IMR-90 (cell line): ENCODE measurements at regions not wholly inside any gene's neighbourhood (a gene's known extent, or its start where the extent isn't known, plus 50 kb on each side); places are given as distances from the start of the nearest gene placed in this dataset.

Experiments
- ATAC-seq: fragments of 200-7000 bp; cut with Tn5 transposase; 2 replicates; pipeline ENCODE4 v1.9.1; 2020; ENCODE audit warnings: low read depth, mild to moderate bottlenecking, moderate library complexity
- BruUV-seq: library from RNA; stranded (reverse); fragments of 400-500 nt; replicated peaks from 2 replicates; lab custom pipeline; 2021; lab: Mats Ljungman, UMichigan
- CTCF ChIA-PET: fragments of 300-600 bp; formaldehyde crosslinking; extraction: SDS; loops from one replicate; lab custom pipeline; 2021; ENCODE audit warnings: antibody characterized with exemption; lab: Yijun Ruan, JAX
- POLR2A ChIA-PET: fragments of 300-600 bp; sonication (Branson Sonifier 250); formaldehyde crosslinking; loops from one replicate; lab custom pipeline; 2022; ENCODE audit warnings: antibody characterized with exemption; ENCODE audit not compliant: unreplicated experiment; lab: Charles Lee
- DNase-seq: peaks from one replicate; pipeline ENCODE4 v3.0.0; 2013
- H2AFZ ChIP-seq: replicated peaks from 2 replicates; pipeline ENCODE3; 2013; ENCODE audit warnings: low read length, mild to moderate bottlenecking; ENCODE audit not compliant: poor library complexity
- H2AK5ac ChIP-seq: 2 replicates; pipeline ENCODE4 v1.6.1; 2013; ENCODE audit warnings: low read depth, low read length, inconsistent platforms
- H2AK9ac ChIP-seq: replicated peaks from 2 replicates; pipeline ENCODE3; 2013; ENCODE audit warnings: mild to moderate bottlenecking, low read depth, low read length, moderate library complexity; ENCODE audit not compliant: poor library complexity
- H2BK120ac ChIP-seq: 2 replicates; pipeline ENCODE4 v1.6.1; 2013; ENCODE audit warnings: low read depth, low read length, inconsistent platforms
- H2BK15ac ChIP-seq: 3 replicates; pipeline ENCODE4 v1.6.1; 2013; ENCODE audit warnings: low read depth, low read length, inconsistent platforms
- H2BK20ac ChIP-seq: 2 replicates; pipeline ENCODE4 v1.6.1; 2013; ENCODE audit warnings: low read depth, mild to moderate bottlenecking, inconsistent platforms, low read length, moderate library complexity
- H2BK5ac ChIP-seq: 2 replicates; pipeline ENCODE4 v1.6.1; 2013; ENCODE audit warnings: mild to moderate bottlenecking, low read depth, low read length, inconsistent platforms; ENCODE audit not compliant: poor library complexity, severe bottlenecking
- H3K14ac ChIP-seq: replicated peaks from 2 replicates; pipeline ENCODE4 v1.6.1; 2013; ENCODE audit warnings: low read depth, low read length, inconsistent platforms
- H3K18ac ChIP-seq: 2 replicates; pipeline ENCODE4 v1.6.1; 2013; ENCODE audit warnings: low read depth, low read length, control low read depth
- H3K23ac ChIP-seq: 2 replicates; pipeline ENCODE4 v1.6.1; 2013; ENCODE audit warnings: low read depth, low read length, inconsistent platforms
- H3K27ac ChIP-seq: 2 replicates; pipeline ENCODE4 v1.5.1; 2013; ENCODE audit warnings: mild to moderate bottlenecking, control low read depth, low read length; ENCODE audit not compliant: insufficient read depth
- H3K27me3 ChIP-seq: 2 replicates; pipeline ENCODE4 v1.6.1; 2013; ENCODE audit warnings: low read length; ENCODE audit not compliant: control insufficient read depth, insufficient read depth
- H3K36me3 ChIP-seq: 2 replicates; pipeline ENCODE4 v1.6.1; 2013; ENCODE audit warnings: low read length, mixed read lengths; ENCODE audit not compliant: control insufficient read depth, insufficient read depth
- H3K4ac ChIP-seq: 2 replicates; pipeline ENCODE4 v1.6.1; 2013; ENCODE audit warnings: low read depth, low read length, inconsistent platforms
- H3K4me1 ChIP-seq: 2 replicates; pipeline ENCODE4 v1.6.1; 2013; ENCODE audit warnings: low read length, mixed read lengths; ENCODE audit not compliant: control insufficient read depth, insufficient read depth
- H3K4me2 ChIP-seq: 2 replicates; pipeline ENCODE4 v1.6.1; 2013; ENCODE audit warnings: low read depth, mild to moderate bottlenecking, control low read depth, low read length, moderate library complexity
- H3K4me3 ChIP-seq: 2 replicates; pipeline ENCODE4 v1.5.1; 2013; ENCODE audit warnings: low read depth, mild to moderate bottlenecking, control low read depth, low read length, moderate library complexity; ENCODE audit not compliant: insufficient read depth
- H3K56ac ChIP-seq: 2 replicates; pipeline ENCODE4 v1.6.1; 2013; ENCODE audit warnings: low read length, inconsistent platforms; ENCODE audit not compliant: insufficient read depth; ENCODE audit errors: extremely low read depth
- H3K79me1 ChIP-seq, 2 experiments: 2 replicates each; pipeline ENCODE4 v1.6.1; 2013; ENCODE audit warnings: low read length in 2 of 2, inconsistent platforms in 1 of 2, low read depth in 1 of 2
- H3K9ac ChIP-seq: 2 replicates; pipeline ENCODE4 v1.6.1; 2013; ENCODE audit warnings: low read depth, low read length, control low read depth
- H3K9me1 ChIP-seq: 2 replicates; pipeline ENCODE4 v1.6.1; 2013; ENCODE audit warnings: low read length, inconsistent platforms; ENCODE audit not compliant: insufficient read depth
- H3K9me3 ChIP-seq: 2 replicates; pipeline ENCODE4 v1.6.1; 2013; ENCODE audit warnings: low read length; ENCODE audit not compliant: control insufficient read depth, insufficient read depth
- H4K20me1 ChIP-seq: 2 replicates; pipeline ENCODE4 v1.6.1; 2013; ENCODE audit warnings: low read length, inconsistent platforms; ENCODE audit not compliant: insufficient read depth
- H4K5ac ChIP-seq: 2 replicates; pipeline ENCODE4 v1.6.1; 2013; ENCODE audit warnings: mild to moderate bottlenecking, low read depth, low read length, control low read depth
- H4K8ac ChIP-seq, 2 experiments: 2 replicates each; pipeline ENCODE4 v1.6.1; 2013; ENCODE audit warnings: low read depth in 2 of 2, low read length in 2 of 2, control low read depth in 1 of 2, inconsistent platforms in 1 of 2
- H4K91ac ChIP-seq: 2 replicates; pipeline ENCODE4 v1.6.1; 2013; ENCODE audit warnings: low read depth, low read length, inconsistent platforms; ENCODE audit not compliant: insufficient read depth
- CEBPB ChIP-seq: IDR thresholded peaks from 2 replicates; pipeline ENCODE4 v1.6.1; 2012; ENCODE audit warnings: low read depth, low read length, improper control_type of control experiment
- MXI1 ChIP-seq: IDR thresholded peaks from 2 replicates; pipeline ENCODE4 v1.6.1; 2012; ENCODE audit warnings: low read depth, mild to moderate bottlenecking, low read length, moderate library complexity, borderline replicate concordance
- NFE2L2 ChIP-seq: fragments of 150-350 bp; IDR thresholded peaks from 2 replicates; pipeline ENCODE4 v1.6.1; 2016; ENCODE audit warnings: low read depth, mild to moderate bottlenecking, low read length
- dilution Hi-C: fragments of 300-500 bp; cut with HindIII; formaldehyde crosslinking; loops from one replicate; pipeline ENCODE4 v1.14.3; 2018; ENCODE audit warnings: low sequenced_read_pairs; ENCODE audit not compliant: unreplicated experiment
- in situ Hi-C: fragments of 300-500 bp; cut with MboI; formaldehyde crosslinking; loops from 3 replicates; pipeline ENCODE4 v1.14.3; 2019; ENCODE audit warnings: low sequenced_read_pairs, inconsistent platforms, mixed read lengths
- intact Hi-C: fragments of 100-400 bp; cut with micrococcal nuclease; formaldehyde crosslinking; loops from 2 replicates; pipeline ENCODE4 v1.10.0; 2022

DNA sequence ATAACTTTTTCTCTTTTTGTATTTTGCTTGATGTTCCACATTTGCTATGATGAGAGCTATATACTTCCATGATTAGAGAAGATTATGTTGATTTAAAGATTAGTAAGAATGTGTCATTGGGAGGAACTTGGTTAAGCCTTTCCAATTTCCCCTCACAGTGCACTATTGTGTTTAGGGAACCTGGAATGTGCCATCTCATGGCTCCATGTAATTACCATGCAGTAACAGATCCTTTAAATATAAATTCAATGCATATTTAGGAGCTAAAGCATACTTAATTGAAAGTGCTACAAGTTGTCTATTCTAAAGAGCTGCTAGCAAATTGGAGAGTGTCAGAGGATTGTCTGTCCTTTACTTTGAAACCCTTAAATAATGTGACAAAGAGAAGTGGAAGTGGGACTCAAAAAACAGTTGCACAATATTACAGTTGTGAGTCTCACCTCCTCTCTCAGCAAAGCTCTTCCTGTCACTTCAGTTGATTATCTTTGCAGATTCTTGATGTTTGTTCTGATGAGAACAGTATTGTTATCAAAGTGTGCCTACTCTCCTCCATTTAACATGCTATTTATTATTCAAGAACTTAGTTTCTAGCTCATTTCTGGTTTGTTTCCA is 1162.7 kb upstream of the ZEB2 start:
- DNase-seq (peak; percentile 56), ATAC-seq (no peak)
- ChIA-PET CTCF (no interaction called here), POLR2A (interaction anchor here (0.7 kb wide), 1 partner anchor 1186 kb away, joined by 4 read pairs; no protein-coding TSS in a partner anchor)
- Histone ChIP-seq H2BK120ac (no peak overlapping the region), H3K18ac (no peak overlapping the region; the same call in 1 of the 2 replicates), H2BK20ac (no peak overlapping the region), H3K4ac (no peak overlapping the region), H4K91ac (no peak overlapping the region), H3K4me2 (no peak overlapping the region), H3K79me1 (no peaks in the 10 kb centered on the region), H4K8ac (no peak overlapping the region), H2AK9ac (no peak overlapping the region), H3K23ac (no peak overlapping the region), H3K56ac (no peak overlapping the region), H2BK15ac (no peak overlapping the region), H4K20me1 (no peaks in the 10 kb centered on the region), H2AK5ac (no peak overlapping the region), H4K5ac (no peak overlapping the region), H3K36me3 (no peaks in the 10 kb centered on the region), H2BK5ac (no peak overlapping the region), H3K4me3 (no peak overlapping the region), H3K14ac (no peak overlapping the region), H3K9ac (no peak overlapping the region), H3K9me3 (no peaks in the 10 kb centered on the region), H3K27ac (no peak overlapping the region), H2AFZ (no peak overlapping the region), H3K27me3 (no peaks in the 10 kb centered on the region), H3K4me1 (no peaks in the 10 kb centered on the region), H3K9me1 (no peaks in the 10 kb centered on the region)
- TF ChIP-seq CEBPB = peak; percentile 69
- no peak for TF ChIP-seq MXI1
- peak; percentile 50 for TF ChIP-seq NFE2L2
- intact Hi-C loops = no loop called here
- in situ Hi-C loops = no loop called here
- no TSS peak for BruUV-seq
- dilution Hi-C loops = no loop called here
